Prostate gland (tissue), 2 donors: ENCODE measurements at regions not wholly inside any gene's neighbourhood (a gene's known extent, or its start where the extent isn't known, plus 50 kb on each side); places are given as distances from the start of the nearest gene placed in this dataset.

Experiments
- CTCF ChIP-seq, 4 experiments: fragments of 200-600 bp in 2 of 4; fragments of 450-650 bp in 2 of 4; sonication (generic) in 2 of 4; IDR thresholded peaks; 1 replicate in 3 of 4; 2 replicates in 1 of 4; pipeline ENCODE4 v1.5.1; 2016 to 2019; ENCODE audit warnings: antibody characterized with exemption in 4 of 4, mild to moderate bottlenecking in 2 of 4, moderate library complexity in 2 of 4
- POLR2AphosphoS5 ChIP-seq: sonication (generic); formaldehyde crosslinking; IDR thresholded peaks from one replicate; pipeline ENCODE4 v1.6.1; 2017; ENCODE audit warnings: antibody characterized with exemption

GRCh38 chrX:39242187-39242586 lies 440.9 kb downstream of the MID1IP1 start:
- no peak for TF ChIP-seq POLR2AphosphoS5
- peak in 3 of 4 experiments; percentile 24 to 53 (median 34) for TF ChIP-seq CTCF (IDR thresholded peaks at IDR 0.05)
